ENCODE measurements at regions not wholly inside any gene's neighbourhood (a gene's known extent, or its start where the extent isn't known, plus 50 kb on each side); places are given as distances from the start of the nearest gene placed in this dataset.

DNA sequence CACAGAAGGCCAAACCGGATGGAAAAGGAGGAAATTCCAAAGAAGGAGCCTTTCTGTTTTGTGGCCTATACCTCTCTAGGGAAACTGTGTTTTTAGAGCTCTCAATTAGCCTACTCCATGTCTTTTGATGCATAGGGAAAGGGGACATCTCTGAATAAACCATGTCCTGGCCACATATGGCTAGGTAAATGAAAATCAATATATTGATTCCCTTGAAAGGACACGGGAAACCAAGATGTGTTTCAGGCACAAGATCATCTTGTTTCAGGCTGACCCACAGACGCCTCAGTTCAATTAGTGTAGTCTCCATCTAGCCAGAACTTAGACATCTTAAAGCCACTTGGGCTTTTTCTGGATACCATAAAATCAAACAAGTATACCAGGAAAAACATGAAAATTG, 363.1 kb downstream of the ENC1 start:
- no peak for DNase-seq (ENCODE audit: extremely low spot score)
- ChIA-PET POLR2A (no interaction called here), CTCF (interaction anchor here (0.9 to 1.4 kb wide), 3 partner anchors 11 to 34 kb away, joined by 3 read pairs; no protein-coding TSS in a partner anchor)
- TF ChIP-seq, protein P1, sequence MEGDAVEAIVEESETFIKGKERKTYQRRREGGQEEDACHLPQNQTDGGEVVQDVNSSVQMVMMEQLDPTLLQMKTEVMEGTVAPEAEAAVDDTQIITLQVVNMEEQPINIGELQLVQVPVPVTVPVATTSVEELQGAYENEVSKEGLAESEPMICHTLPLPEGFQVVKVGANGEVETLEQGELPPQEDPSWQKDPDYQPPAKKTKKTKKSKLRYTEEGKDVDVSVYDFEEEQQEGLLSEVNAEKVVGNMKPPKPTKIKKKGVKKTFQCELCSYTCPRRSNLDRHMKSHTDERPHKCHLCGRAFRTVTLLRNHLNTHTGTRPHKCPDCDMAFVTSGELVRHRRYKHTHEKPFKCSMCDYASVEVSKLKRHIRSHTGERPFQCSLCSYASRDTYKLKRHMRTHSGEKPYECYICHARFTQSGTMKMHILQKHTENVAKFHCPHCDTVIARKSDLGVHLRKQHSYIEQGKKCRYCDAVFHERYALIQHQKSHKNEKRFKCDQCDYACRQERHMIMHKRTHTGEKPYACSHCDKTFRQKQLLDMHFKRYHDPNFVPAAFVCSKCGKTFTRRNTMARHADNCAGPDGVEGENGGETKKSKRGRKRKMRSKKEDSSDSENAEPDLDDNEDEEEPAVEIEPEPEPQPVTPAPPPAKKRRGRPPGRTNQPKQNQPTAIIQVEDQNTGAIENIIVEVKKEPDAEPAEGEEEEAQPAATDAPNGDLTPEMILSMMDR (IDR thresholded peaks at IDR 0.05; ENCODE audit: control extremely low read depth, extremely low read depth, low read depth, missing control alignments): no peak

DNA sequence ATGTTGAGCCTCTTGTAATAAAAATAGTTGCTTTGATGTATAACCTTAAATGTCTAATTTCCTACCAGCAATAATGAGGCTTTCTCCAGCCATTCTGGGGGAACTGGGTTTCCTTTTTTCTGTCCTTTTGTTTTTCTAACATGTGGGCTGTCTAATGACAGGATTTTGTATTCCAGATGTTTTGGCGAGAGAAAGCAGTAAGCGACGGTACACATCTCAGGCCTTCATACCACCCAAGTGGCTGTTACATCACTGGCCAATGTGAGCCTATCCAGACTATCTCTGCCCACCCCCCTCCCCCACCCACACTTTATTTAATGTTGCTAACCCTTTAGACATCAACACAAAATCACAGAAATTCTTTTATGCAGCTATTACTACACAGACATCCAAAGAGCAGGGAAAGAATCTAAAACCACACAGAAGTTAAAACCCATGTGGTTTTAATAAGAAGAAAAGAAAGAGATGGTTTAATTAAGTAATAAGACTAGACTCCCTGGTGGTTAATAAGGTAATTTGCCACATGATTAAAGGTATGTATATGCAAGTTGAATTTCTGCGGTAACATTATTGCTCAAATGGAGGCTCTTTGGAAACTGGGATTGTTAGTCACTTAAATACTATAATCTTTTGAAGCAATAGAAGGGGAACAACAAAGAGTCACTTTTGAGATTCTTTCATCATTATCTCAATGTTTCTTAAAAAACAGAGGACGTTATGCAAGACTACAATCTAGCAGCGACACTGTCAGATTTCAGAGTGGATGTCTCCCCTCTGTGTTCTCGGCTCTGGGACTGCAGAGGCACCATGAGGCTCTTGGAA, 365.1 kb downstream of the ENC1 start:
- DNase-seq (ENCODE audit: extremely low spot score): no peak
- TF ChIP-seq, protein P1 (IDR thresholded peaks at IDR 0.05; ENCODE audit: control extremely low read depth, extremely low read depth, low read depth, missing control alignments): no peak
- POLR2A ChIA-PET: no interaction called here
- CTCF ChIA-PET: no interaction called here

DNA sequence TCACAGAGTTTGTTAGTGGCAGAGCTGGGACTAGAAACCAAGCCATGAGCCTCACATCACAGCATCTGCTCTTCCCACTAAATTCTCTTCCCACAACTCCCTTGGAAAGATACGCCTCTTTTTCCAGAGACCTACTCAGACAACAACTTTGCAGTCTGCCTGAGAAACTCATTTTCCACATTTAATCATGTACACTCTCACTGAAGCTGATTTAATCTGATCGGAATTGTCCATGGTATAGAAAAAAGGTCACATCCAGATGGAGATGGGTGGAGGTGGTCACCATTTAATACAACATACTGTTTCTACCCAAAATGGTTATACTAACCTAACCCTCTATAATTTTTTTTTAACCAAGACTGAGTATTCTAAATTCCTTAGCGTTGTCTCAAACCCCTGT, 366.2 kb downstream of the ENC1 start:
- TF ChIP-seq, protein P1 (IDR thresholded peaks at IDR 0.05; ENCODE audit: control extremely low read depth, extremely low read depth, low read depth, missing control alignments): no peak
- POLR2A ChIA-PET: no interaction called here
- no peak for DNase-seq (ENCODE audit: extremely low spot score)
- CTCF ChIA-PET: interaction anchor here (1.3 kb wide), 1 partner anchor 30 kb away, joined by 3 read pairs; no protein-coding TSS in a partner anchor

DNA sequence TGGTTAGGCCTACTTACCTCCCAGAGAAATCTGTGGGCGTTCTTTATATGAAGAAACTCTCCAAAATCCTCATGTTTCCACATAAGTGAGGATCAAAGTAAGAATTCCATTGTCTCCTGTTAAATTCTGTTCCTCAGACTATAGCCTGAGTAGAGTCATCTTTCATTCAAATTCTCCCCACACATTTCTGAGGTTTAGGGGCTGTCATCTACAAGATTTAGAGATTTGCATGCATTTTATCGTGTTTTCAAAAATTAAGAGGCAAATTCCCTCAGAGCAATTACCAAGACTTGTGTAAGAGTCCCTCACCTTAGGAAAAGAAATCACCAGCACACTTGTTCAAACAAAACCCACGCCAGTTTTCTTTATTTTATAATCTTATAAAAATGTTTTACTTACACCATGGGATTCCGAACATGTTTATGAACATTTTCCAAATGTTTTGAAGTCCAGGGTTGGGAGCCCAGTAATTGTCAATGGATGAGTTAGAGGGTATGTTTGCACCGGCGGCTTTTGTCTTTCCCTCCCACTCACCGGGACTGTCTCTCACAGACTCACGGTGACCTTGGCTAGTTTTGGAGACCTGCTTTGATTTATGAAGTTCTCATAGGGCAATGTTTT, 367.6 kb downstream of the ENC1 start:
- DNase-seq (ENCODE audit: extremely low spot score): no peak
- ChIA-PET CTCF (no interaction called here), POLR2A (no interaction called here)
- TF ChIP-seq, protein P1 (IDR thresholded peaks at IDR 0.05; ENCODE audit: control extremely low read depth, extremely low read depth, low read depth, missing control alignments): no peak

DNA sequence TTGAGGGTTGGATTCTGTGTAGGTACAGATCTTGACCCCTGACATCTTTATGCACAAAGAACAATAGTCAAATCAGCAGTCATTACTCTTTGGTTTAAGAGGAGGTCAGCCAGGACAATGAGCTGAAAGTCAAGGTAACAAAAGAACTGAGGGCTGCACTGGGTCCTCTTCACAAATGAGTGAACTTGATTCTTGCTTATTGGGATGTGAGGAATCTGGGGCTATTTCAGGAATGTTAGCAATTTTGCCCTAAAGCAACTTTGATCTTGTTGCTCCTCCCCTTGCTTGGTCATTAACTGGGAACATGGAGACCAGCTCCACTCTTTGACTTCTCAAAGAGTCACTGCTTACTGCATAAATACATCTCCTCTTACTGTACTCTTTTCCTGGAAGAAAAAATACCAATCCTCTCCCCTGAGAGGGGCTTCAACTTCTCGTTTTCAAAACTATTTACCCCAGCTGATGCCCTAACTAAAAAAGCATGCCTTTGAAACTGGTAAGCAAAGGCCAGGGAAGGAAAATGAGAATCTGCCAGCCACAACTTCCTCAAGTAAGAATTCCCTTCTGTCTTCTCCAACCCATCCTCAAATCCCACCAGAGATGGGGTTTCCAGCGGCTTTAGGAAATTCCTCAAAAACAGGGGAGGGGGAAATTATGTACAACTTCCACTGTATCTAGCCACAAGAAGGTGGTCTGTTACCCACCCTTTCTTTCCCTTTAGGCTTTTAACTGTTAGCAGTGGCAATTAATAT, 368.3 kb downstream of the ENC1 start:
- POLR2A ChIA-PET: no interaction called here
- CTCF ChIA-PET: no interaction called here
- no peak for DNase-seq (ENCODE audit: extremely low spot score)
- TF ChIP-seq, protein P1 (IDR thresholded peaks at IDR 0.05; ENCODE audit: control extremely low read depth, extremely low read depth, low read depth, missing control alignments): no peak

DNA sequence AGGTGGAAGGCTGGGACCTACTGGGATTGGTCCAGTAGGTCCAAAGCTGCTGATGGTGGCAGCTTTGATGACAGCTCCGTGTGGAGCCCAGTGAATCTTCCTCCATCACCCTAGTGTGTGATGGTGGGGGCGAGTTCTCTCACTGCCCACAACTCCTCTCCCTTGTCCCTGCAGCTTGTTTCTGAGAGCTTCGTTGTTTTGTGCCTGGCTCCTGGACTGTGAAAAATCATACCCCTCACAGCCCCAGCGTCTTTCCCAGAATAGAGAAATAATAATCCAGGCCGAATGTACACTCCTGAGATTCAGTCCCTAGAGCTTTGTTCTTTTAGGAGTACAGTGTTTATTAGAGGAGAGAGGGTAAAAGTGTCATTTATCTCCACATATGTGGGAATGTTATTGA, 372.2 kb downstream of the ENC1 start:
- CTCF ChIA-PET: no interaction called here
- POLR2A ChIA-PET: no interaction called here
- DNase-seq (ENCODE audit: extremely low spot score): no peak
- TF ChIP-seq, protein P1 (IDR thresholded peaks at IDR 0.05; ENCODE audit: control extremely low read depth, extremely low read depth, low read depth, missing control alignments): no peak

Measured in GM10248 (cell line).